ENCODE measurements at regions not wholly inside any gene's neighbourhood (a gene's known extent, or its start where the extent isn't known, plus 50 kb on each side); places are given as distances from the start of the nearest gene placed in this dataset.

DNA sequence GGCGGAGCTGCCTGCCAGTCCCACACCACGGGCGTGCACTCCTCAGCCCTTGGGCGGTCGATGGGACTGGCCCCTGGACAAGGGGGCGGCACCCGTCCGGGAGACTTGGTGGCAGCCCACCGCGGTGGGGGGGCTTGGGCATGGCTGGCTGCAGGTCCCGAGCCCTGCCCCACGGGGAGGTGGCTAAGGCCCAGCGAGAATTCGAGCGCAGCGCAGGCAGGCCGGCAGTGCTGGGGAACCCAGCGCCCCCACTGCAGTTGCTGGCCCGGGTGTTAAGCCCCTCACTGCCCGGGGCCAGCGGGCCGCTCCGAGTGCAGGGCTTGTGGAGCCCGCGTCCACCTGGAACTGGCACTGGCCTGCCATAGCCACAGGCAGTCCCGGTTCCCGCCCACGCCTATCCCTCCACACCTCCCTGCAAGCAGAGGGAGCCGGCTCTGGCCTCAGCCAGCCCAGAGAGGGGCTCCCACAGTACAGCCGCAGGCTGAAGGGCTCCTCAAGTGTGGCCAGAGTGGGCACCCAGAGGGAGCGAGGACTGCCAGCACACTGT lies 742.9 kb upstream of the DDX18 start:
- intact Hi-C loops (cut with DNase I; ENCODE audit: low total_unique reads), result no loop called here
- no peaks in the 10 kb centered on the region for H3K36me3 ChIP-seq (ENCODE audit: low read depth, missing control alignments)
- no peak for DNase-seq
- H3K27ac ChIP-seq, result no peak overlapping the region
- no peaks in the 10 kb centered on the region for H3K4me1 ChIP-seq
- WGBS, 2 donors, result 75 to 86% methylated on average over 2 to 22 of the region's 31 CpGs
- TF ChIP-seq POLR2A (IDR thresholded peaks at IDR 0.05), result no peak
- no peak for TF ChIP-seq CTCF (IDR thresholded peaks at IDR 0.05)
- H3K4me3 ChIP-seq, result peak overlapping the region in 1 of 2 donors; percentile 38
- H3K27me3 ChIP-seq, result no peaks in the 10 kb centered on the region
- no peaks in the 10 kb centered on the region for H3K9me3 ChIP-seq

DNA sequence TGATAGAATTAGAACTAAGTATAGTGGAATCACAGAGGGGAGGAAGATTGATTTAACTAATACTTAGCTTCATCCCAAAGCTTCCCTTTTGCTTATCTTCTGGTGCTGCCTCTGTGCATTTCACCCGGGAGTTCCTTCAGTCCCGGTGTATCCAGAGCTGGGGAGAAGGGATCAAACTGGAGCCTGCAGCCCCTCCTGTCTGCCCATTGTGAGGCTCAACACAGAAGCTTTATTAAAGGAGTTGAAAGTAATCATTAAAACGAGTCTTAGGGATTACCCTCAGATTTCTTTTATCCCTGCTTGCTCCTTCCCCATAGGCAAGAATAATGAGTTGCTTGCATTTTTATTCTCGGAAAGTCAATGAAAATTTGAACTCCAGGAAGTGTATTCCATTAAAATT lies 739.7 kb upstream of the DDX18 start:
- 72 to 76% methylated on average over 4 of the region's 4 CpGs for WGBS, 2 donors

GRCh38 chr2:117085256-117085655 lies 729.2 kb upstream of the DDX18 start:
- intact Hi-C loops (cut with DNase I; ENCODE audit: low total_unique reads), result no loop called here
- WGBS, 2 donors, result 68 to 80% methylated on average over 3 of the region's 3 CpGs
- Histone ChIP-seq H3K36me3 (ENCODE audit: low read depth, missing control alignments) (no peaks in the 10 kb centered on the region), H3K4me3 (no peak overlapping the region), H3K9me3 (no peaks in the 10 kb centered on the region), H3K27me3 (no peaks in the 10 kb centered on the region), H3K4me1 (no peaks in the 10 kb centered on the region), H3K27ac (no peak overlapping the region)
- DNase-seq, result no peak
- TF ChIP-seq POLR2A (IDR thresholded peaks at IDR 0.05) (no peak), CTCF (IDR thresholded peaks at IDR 0.05) (no peak)

More for the DNA sequence above, 739.7 kb upstream of the DDX18 start:
- no peak overlapping the region for H3K4me3 ChIP-seq
- no peak for DNase-seq
- H3K36me3 ChIP-seq (ENCODE audit: low read depth, missing control alignments), result no peaks in the 10 kb centered on the region
- intact Hi-C loops (cut with DNase I; ENCODE audit: low total_unique reads), result no loop called here
- no peaks in the 10 kb centered on the region for H3K9me3 ChIP-seq
- H3K27me3 ChIP-seq, result no peaks in the 10 kb centered on the region
- H3K4me1 ChIP-seq, result no peaks in the 10 kb centered on the region
- TF ChIP-seq POLR2A (IDR thresholded peaks at IDR 0.05), result no peak
- no peak for TF ChIP-seq CTCF (IDR thresholded peaks at IDR 0.05)
- no peak overlapping the region for H3K27ac ChIP-seq

- 58 to 80% methylated on average over 1 of the region's 1 CpG for WGBS, 2 donors
- no peaks in the 10 kb centered on the region for H3K27me3 ChIP-seq
Observed at GRCh38 chr2:117085737-117086136, 728.8 kb upstream of the DDX18 start.

More at GRCh38 chr2:117085737-117086136, 728.8 kb upstream of the DDX18 start:
- Histone ChIP-seq H3K9me3 (no peaks in the 10 kb centered on the region), H3K4me1 (no peaks in the 10 kb centered on the region), H3K36me3 (ENCODE audit: low read depth, missing control alignments) (no peaks in the 10 kb centered on the region), H3K4me3 (no peak overlapping the region), H3K27ac (no peak overlapping the region)
- no peak for DNase-seq
- intact Hi-C loops (cut with DNase I; ENCODE audit: low total_unique reads), result no loop called here
- no peak for TF ChIP-seq CTCF (IDR thresholded peaks at IDR 0.05)
- TF ChIP-seq POLR2A (IDR thresholded peaks at IDR 0.05), result no peak
